Loucy (cell line): ENCODE measurements at regions not wholly inside any gene's neighbourhood (a gene's known extent, or its start where the extent isn't known, plus 50 kb on each side); places are given as distances from the start of the nearest gene placed in this dataset.

Experiments used
- CTCF ChIP-seq: fragments of 200-600 bp; sonication (generic); conservative IDR thresholded peaks from 2 replicates; pipeline ENCODE4 v1.5.1; 2014; ENCODE audit warnings: mild to moderate bottlenecking, antibody characterized with exemption, low read length
- EZH2phosphoT487 ChIP-seq: fragments of 200-600 bp; IDR thresholded peaks from 2 replicates; pipeline ENCODE4 v1.6.1; 2018; ENCODE audit warnings: antibody characterized with exemption, mild to moderate bottlenecking, moderate library complexity, borderline replicate concordance

- TF ChIP-seq CTCF (no peak), EZH2phosphoT487 (no peak)
These were observed 817.0 kb upstream of the NECTIN3 start for GRCh38 chr3:110254591-110254990.
